Sigmoid colon (tissue), 4 donors: ENCODE measurements at regions not wholly inside any gene's neighbourhood (a gene's known extent, or its start where the extent isn't known, plus 50 kb on each side); places are given as distances from the start of the nearest gene placed in this dataset.

ENCODE experiments used
- CTCF ChIP-seq, 4 experiments: fragments of 450-650 bp in 3 of 4; fragments of 200-600 bp in 1 of 4; IDR thresholded peaks; one replicate each; pipeline ENCODE4 v1.5.1; 2016 to 2019; ENCODE audit warnings: antibody characterized with exemption in 4 of 4, mild to moderate bottlenecking in 3 of 4, moderate library complexity in 2 of 4
- EP300 ChIP-seq, 4 donors: sonication (generic); formaldehyde crosslinking; IDR thresholded peaks; one replicate each; pipeline ENCODE4 v1.6.1; 2017; ENCODE audit warnings: antibody characterized with exemption in 4 of 4
- POLR2A ChIP-seq, 2 donors: fragments of 450-650 bp; IDR thresholded peaks; one replicate each; pipeline ENCODE4 v1.6.1; 2016; ENCODE audit warnings: antibody characterized with exemption in 2 of 2, mild to moderate bottlenecking in 2 of 2, moderate library complexity in 2 of 2
- POLR2AphosphoS5 ChIP-seq, 4 donors: sonication (generic); formaldehyde crosslinking; IDR thresholded peaks; one replicate each; pipeline ENCODE4 v1.6.1; 2017; ENCODE audit warnings: antibody characterized with exemption in 4 of 4

DNA sequence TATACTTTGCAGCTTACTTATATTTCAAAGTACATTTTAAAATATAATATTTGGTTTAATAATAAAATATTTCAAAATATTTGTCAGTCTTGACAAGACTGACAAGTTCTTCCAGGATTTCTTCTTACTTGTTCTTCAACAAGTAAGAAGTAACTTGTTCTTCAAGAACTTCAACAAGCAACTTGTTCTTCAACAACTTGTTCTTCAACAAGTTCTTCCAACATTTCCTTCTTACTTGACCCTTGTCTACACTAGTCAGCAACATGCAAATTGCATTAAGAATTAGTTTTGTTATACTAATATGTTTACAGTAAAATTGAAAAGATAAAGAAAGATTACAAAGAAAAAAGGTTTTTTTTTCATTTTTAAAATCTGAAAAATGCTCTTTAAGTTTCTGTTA, 731.7 kb downstream of the NSUN3 start:
- TF ChIP-seq POLR2A (IDR thresholded peaks at IDR 0.05) (no peak), CTCF (IDR thresholded peaks at IDR 0.05) (no peak), POLR2AphosphoS5 (IDR thresholded peaks at IDR 0.05) (no peak), EP300 (IDR thresholded peaks at IDR 0.05) (no peak)
